ENCODE measurements at regions not wholly inside any gene's neighbourhood (a gene's known extent, or its start where the extent isn't known, plus 50 kb on each side); places are given as distances from the start of the nearest gene placed in this dataset.
"Not testable (repeated sequence)": the region's sequence is repeated elsewhere in the genome, so short reads cannot be mapped to it uniquely, and the experiment has no call there.

- TF ChIP-seq CTCF (IDR thresholded peaks at IDR 0.05; ENCODE audit: borderline replicate concordance, extremely low read depth, insufficient read depth) = no peak
- Histone ChIP-seq H3K9ac (ENCODE audit: low read length in 3 of 3) (no peak overlapping the region), H3K36me3 (ENCODE audit: control insufficient read depth in 2 of 3, insufficient read depth in 3 of 3, low read length in 3 of 3) (no peaks in the 10 kb centered on the region), H3K9me3 (ENCODE audit: control insufficient read depth in 2 of 3, insufficient read depth in 1 of 3, low read length in 3 of 3) (no peaks in the 10 kb centered on the region), H3K27me3 (ENCODE audit: control insufficient read depth, insufficient read depth, low read length) (no peaks in the 10 kb centered on the region), H3K27ac (ENCODE audit: low read depth in 2 of 2, low read length in 2 of 2) (no peak overlapping the region), H3K4me1 (ENCODE audit: control insufficient read depth in 2 of 3, insufficient read depth in 2 of 3, low read depth in 1 of 3, low read length in 3 of 3) (peaks cover 0 to 27% (median 14%) of the 10 kb centered on the region in 3 donors), H3K4me3 (ENCODE audit: low read length in 3 of 3) (no peak overlapping the region)
- no peak for DNase-seq
- FAIRE-seq = no peak
- intact Hi-C loops (cut with DNase I) = no loop called here
These were observed 116.6 kb downstream of the QRSL1 start for GRCh38 chr6:106745824-106746582.

GRCh38 chr6:106745197-106745770 is 115.9 kb downstream of the QRSL1 start:
- H3K9me3 ChIP-seq (ENCODE audit: control insufficient read depth in 2 of 3, insufficient read depth in 1 of 3, low read length in 3 of 3) = no peaks in the 10 kb centered on the region
- FAIRE-seq (no peak), DNase-seq (no peak)
- H3K4me1 ChIP-seq (ENCODE audit: control insufficient read depth in 2 of 3, insufficient read depth in 2 of 3, low read depth in 1 of 3, low read length in 3 of 3) = peaks cover 0 to 27% (median 13%) of the 10 kb centered on the region in 3 donors
- intact Hi-C loops (cut with DNase I) = no loop called here
- H3K4me3 ChIP-seq (ENCODE audit: low read length in 3 of 3) = no peak overlapping the region
- peak overlapping the region in 1 of 3 donors; percentile 22 for H3K9ac ChIP-seq (ENCODE audit: low read length in 3 of 3)
- no peak for TF ChIP-seq CTCF (IDR thresholded peaks at IDR 0.05; ENCODE audit: borderline replicate concordance, extremely low read depth, insufficient read depth)
- H3K27me3 ChIP-seq (ENCODE audit: control insufficient read depth, insufficient read depth, low read length) = no peaks in the 10 kb centered on the region
- H3K27ac ChIP-seq (ENCODE audit: low read depth in 2 of 2, low read length in 2 of 2) = no peak overlapping the region
- H3K36me3 ChIP-seq (ENCODE audit: control insufficient read depth in 2 of 3, insufficient read depth in 3 of 3, low read length in 3 of 3) = no peaks in the 10 kb centered on the region

- no peak for TF ChIP-seq CTCF (IDR thresholded peaks at IDR 0.05; ENCODE audit: borderline replicate concordance, extremely low read depth, insufficient read depth)
- DNase-seq (no peak), FAIRE-seq (no peak)
- Histone ChIP-seq H3K4me3 (ENCODE audit: low read length in 3 of 3) (no peak overlapping the region), H3K27me3 (ENCODE audit: control insufficient read depth, insufficient read depth, low read length) (no peaks in the 10 kb centered on the region), H3K9me3 (ENCODE audit: control insufficient read depth in 2 of 3, insufficient read depth in 1 of 3, low read length in 3 of 3) (no peaks in the 10 kb centered on the region), H3K36me3 (ENCODE audit: control insufficient read depth in 2 of 3, insufficient read depth in 3 of 3, low read length in 3 of 3) (no peaks in the 10 kb centered on the region), H3K4me1 (ENCODE audit: control insufficient read depth in 2 of 3, insufficient read depth in 2 of 3, low read depth in 1 of 3, low read length in 3 of 3) (peaks cover 0 to 25% (median 14%) of the 10 kb centered on the region in 3 donors), H3K27ac (ENCODE audit: low read depth in 2 of 2, low read length in 2 of 2) (no peak overlapping the region), H3K9ac (ENCODE audit: low read length in 3 of 3) (no peak overlapping the region)
- intact Hi-C loops (cut with DNase I) = no loop called here
These were observed 115.4 kb downstream of the QRSL1 start for GRCh38 chr6:106744781-106745180.

- FAIRE-seq; H3K36me3 ChIP-seq (ENCODE audit: control insufficient read depth in 2 of 3, insufficient read depth in 3 of 3, low read length in 3 of 3); H3K4me3 ChIP-seq (ENCODE audit: low read length in 3 of 3); H3K9ac ChIP-seq (ENCODE audit: low read length in 3 of 3); intact Hi-C loops (cut with DNase I); H3K27me3 ChIP-seq (ENCODE audit: control insufficient read depth, insufficient read depth, low read length); DNase-seq; H3K27ac ChIP-seq (ENCODE audit: low read depth in 2 of 2, low read length in 2 of 2); H3K9me3 ChIP-seq (ENCODE audit: control insufficient read depth in 2 of 3, insufficient read depth in 1 of 3, low read length in 3 of 3): not testable (repeated sequence)
- H3K4me1 ChIP-seq (ENCODE audit: control insufficient read depth in 2 of 3, insufficient read depth in 2 of 3, low read depth in 1 of 3, low read length in 3 of 3) = peaks cover 0 to 30% (median 15%) of the 10 kb centered on the region in 3 donors
These were observed 114.7 kb downstream of the QRSL1 start for GRCh38 chr6:106744029-106744428.

Data from kidney (tissue), 13 donors.